ENCODE measurements at regions not wholly inside any gene's neighbourhood (a gene's known extent, or its start where the extent isn't known, plus 50 kb on each side); places are given as distances from the start of the nearest gene placed in this dataset.
"Not testable (repeated sequence)": the region's sequence is repeated elsewhere in the genome, so short reads cannot be mapped to it uniquely, and the experiment has no call there.

DNA sequence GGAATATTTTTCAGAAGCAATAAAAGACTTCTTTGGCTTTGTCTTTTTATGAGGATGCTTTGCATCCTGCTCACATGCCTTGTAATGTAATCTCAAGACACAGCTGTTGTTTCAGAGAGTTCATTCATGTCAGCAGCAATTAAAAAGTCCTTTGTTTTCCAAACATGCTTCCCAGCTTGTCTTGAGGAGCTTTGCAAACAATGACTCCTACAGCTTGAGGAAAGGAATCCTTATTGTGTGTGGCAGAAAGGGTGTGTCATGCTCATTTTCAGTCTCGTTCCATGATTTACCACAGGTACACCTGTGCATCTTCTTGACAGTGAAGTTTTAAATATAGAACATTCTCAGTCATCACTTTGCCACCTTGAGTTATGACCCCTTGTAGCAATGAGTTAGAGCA is 139.2 kb upstream of the AADAT start:
- Mint-ChIP-seq H3K36me3 (ENCODE audit: low read depth) (no peaks in the 10 kb centered on the region), H3K4me1 (ENCODE audit: low read depth) (no peaks in the 10 kb centered on the region)

DNA sequence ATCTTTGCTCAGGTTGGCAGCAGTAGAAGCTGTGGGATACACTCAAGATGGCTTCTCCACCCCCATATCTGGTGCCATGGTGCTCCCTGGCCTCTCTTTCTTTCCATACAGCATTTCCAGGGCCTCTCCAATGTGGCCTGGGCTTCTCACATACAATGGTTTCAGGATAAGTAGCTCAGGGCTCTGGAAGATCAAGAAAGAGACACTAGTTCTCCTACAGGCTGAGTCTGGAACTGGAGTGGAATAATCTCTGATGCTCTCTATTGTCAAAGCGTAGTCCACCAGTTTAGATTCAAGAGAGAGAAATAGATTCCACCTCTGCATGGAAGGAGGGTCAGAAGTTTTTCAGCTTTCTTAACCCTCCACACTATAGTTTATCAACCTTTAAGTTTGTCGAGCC is 138.2 kb upstream of the AADAT start:
- DNase-seq (ENCODE audit: low spot score), result no peak
- no peaks in the 10 kb centered on the region for H3K9me3 Mint-ChIP-seq
- no peaks in the 10 kb centered on the region for H3K36me3 Mint-ChIP-seq (ENCODE audit: low read depth)
- H3K27ac Mint-ChIP-seq, result no peak overlapping the region
- no peaks in the 10 kb centered on the region for H3K27me3 Mint-ChIP-seq (ENCODE audit: low read depth)
- H3K4me3 Mint-ChIP-seq, result no peak overlapping the region
- no peaks in the 10 kb centered on the region for H3K4me1 Mint-ChIP-seq (ENCODE audit: low read depth)

More for the DNA sequence above, 139.2 kb upstream of the AADAT start:
- Mint-ChIP-seq H3K27me3 (ENCODE audit: low read depth) (no peaks in the 10 kb centered on the region), H3K4me3 (no peak overlapping the region), H3K27ac (no peak overlapping the region), H3K9me3 (no peaks in the 10 kb centered on the region)
- no peak for DNase-seq (ENCODE audit: low spot score)

- DNase-seq (ENCODE audit: low spot score), result no peak
- peaks cover 4% of the 10 kb centered on the region for H3K9me3 Mint-ChIP-seq
- no peak overlapping the region for H3K4me3 Mint-ChIP-seq
- H3K4me1 Mint-ChIP-seq (ENCODE audit: low read depth), result no peaks in the 10 kb centered on the region
- no peaks in the 10 kb centered on the region for H3K36me3 Mint-ChIP-seq (ENCODE audit: low read depth)
- no peak overlapping the region for H3K27ac Mint-ChIP-seq
- H3K27me3 Mint-ChIP-seq (ENCODE audit: low read depth), result no peaks in the 10 kb centered on the region
These were observed 136.5 kb upstream of the AADAT start for GRCh38 chr4:170226288-170226687.

- Mint-ChIP-seq H3K27ac (no peak overlapping the region), H3K4me1 (ENCODE audit: low read depth) (no peaks in the 10 kb centered on the region), H3K36me3 (ENCODE audit: low read depth) (no peaks in the 10 kb centered on the region), H3K9me3 (peaks cover 28% of the 10 kb centered on the region), H3K27me3 (ENCODE audit: low read depth) (no peaks in the 10 kb centered on the region), H3K4me3 (no peak overlapping the region)
- no peak for DNase-seq (ENCODE audit: low spot score)
These were observed 125.0 kb upstream of the AADAT start for GRCh38 chr4:170214731-170215130.

DNA sequence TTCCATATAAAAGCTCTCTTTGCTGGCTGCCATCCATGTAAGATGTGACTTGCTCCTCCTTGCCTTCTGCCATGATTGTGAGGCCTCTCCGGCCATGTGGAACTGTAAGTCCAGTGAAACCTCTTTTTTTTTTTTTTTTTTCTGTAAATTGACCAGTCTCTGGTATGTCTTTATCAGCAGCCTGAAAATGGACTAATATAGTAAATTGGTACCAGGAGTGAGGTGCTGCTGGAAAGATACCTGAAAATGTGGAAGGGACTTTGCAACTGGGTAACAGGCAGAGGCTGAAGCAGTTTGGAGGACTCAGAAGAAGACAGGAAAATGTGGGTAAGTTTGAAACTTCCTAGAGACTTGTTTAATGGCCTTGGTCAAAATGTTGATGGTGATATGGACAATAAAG is 124.3 kb upstream of the AADAT start:
- H3K4me1 Mint-ChIP-seq (ENCODE audit: low read depth), result no peaks in the 10 kb centered on the region
- H3K27ac Mint-ChIP-seq, result no peak overlapping the region
- H3K27me3 Mint-ChIP-seq (ENCODE audit: low read depth), result no peaks in the 10 kb centered on the region
- no peaks in the 10 kb centered on the region for H3K36me3 Mint-ChIP-seq (ENCODE audit: low read depth)
- no peak overlapping the region for H3K4me3 Mint-ChIP-seq
- no peak for DNase-seq (ENCODE audit: low spot score)
- H3K9me3 Mint-ChIP-seq, result peaks cover 28% of the 10 kb centered on the region

- Mint-ChIP-seq H3K27me3 (ENCODE audit: low read depth) (no peaks in the 10 kb centered on the region), H3K4me3 (no peak overlapping the region), H3K9me3 (peaks cover 17% of the 10 kb centered on the region), H3K27ac (no peak overlapping the region), H3K36me3 (ENCODE audit: low read depth) (no peaks in the 10 kb centered on the region), H3K4me1 (ENCODE audit: low read depth) (no peaks in the 10 kb centered on the region)
- no peak for DNase-seq (ENCODE audit: low spot score)
These were observed 113.0 kb upstream of the AADAT start for GRCh38 chr4:170202721-170203120.

DNA sequence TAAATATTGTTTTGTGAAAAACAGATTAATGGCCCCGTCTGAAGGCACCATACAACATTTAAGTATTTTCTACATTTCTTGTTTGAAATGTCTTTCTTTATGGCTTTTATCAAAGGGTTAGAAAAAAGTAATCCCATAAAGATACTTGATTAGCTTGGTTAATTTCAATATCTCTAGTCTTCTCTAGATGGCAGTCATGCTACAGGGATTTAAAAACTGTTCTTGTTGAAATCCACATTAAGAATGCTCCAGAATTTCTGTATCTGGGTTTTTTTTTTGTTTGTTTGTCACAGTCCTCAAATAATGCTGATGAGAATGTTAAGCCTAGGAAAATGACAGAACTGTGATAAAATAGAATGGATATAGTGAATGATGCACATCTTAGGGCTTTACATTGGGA is 109.0 kb upstream of the AADAT start:
- Mint-ChIP-seq H3K36me3 (ENCODE audit: low read depth) (no peaks in the 10 kb centered on the region), H3K4me1 (ENCODE audit: low read depth) (no peaks in the 10 kb centered on the region), H3K4me3 (no peak overlapping the region), H3K27me3 (ENCODE audit: low read depth) (no peaks in the 10 kb centered on the region), H3K27ac (no peak overlapping the region), H3K9me3 (peaks cover 15% of the 10 kb centered on the region)
- no peak for DNase-seq (ENCODE audit: low spot score)

DNA sequence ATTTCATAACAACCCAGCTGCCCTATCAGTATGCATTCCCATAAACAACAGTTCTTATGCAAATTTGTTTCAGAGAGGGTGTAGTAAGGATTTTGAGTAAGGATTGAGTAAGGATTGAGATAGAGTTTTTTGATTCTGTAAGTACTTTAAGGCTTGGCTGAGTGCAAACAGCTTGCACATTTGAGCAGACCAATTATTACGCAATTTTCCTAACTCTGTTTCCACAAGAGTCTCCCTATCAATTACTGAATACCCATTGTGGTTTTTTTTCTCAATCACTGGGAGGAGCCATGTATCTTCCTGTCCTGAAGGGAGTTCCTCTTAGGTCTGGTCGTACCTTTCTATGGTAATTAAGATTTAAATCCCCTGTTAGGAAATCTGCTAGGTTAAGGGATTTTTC is 105.0 kb upstream of the AADAT start:
- H3K36me3 Mint-ChIP-seq (ENCODE audit: low read depth); H3K4me1 Mint-ChIP-seq (ENCODE audit: low read depth); H3K27ac Mint-ChIP-seq; H3K9me3 Mint-ChIP-seq; H3K27me3 Mint-ChIP-seq (ENCODE audit: low read depth); H3K4me3 Mint-ChIP-seq; DNase-seq (ENCODE audit: low spot score): not testable (repeated sequence)

GRCh38 chr4:170193496-170193895 is 103.7 kb upstream of the AADAT start:
- Mint-ChIP-seq H3K4me3 (no peak overlapping the region), H3K4me1 (ENCODE audit: low read depth) (no peaks in the 10 kb centered on the region), H3K9me3 (peaks cover 4% of the 10 kb centered on the region), H3K36me3 (ENCODE audit: low read depth) (no peaks in the 10 kb centered on the region), H3K27ac (no peak overlapping the region), H3K27me3 (ENCODE audit: low read depth) (no peaks in the 10 kb centered on the region)
- DNase-seq (ENCODE audit: low spot score), result no peak

DNA sequence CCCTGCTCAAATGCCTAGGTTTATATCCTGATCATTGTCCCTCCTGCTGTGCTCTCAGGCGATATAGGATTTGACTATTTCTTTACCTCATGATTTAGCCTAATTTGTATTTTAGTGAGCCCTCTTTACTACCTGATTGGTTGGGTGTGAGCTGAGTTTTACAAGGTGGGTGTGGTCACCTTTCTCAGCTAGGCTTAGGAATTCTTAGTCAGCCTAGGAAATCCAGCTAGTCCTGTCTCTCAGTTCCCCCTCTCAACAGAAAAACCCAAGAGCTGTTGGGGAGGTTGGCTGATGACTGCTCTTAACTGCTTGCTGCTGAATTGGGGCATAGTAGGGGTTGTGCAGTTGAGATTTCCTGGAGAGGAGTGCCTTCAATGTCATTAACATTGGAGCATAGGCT is 100.5 kb upstream of the AADAT start:
- Mint-ChIP-seq H3K4me1 (ENCODE audit: low read depth) (no peaks in the 10 kb centered on the region), H3K27ac (no peak overlapping the region), H3K9me3 (no peaks in the 10 kb centered on the region), H3K36me3 (ENCODE audit: low read depth) (no peaks in the 10 kb centered on the region), H3K4me3 (no peak overlapping the region), H3K27me3 (ENCODE audit: low read depth) (no peaks in the 10 kb centered on the region)
- DNase-seq (ENCODE audit: low spot score), result no peak

GRCh38 chr4:170170861-170171260 is 81.1 kb upstream of the AADAT start:
- Mint-ChIP-seq H3K27ac (no peak overlapping the region), H3K9me3 (no peaks in the 10 kb centered on the region), H3K4me3 (no peak overlapping the region), H3K27me3 (ENCODE audit: low read depth) (no peaks in the 10 kb centered on the region), H3K4me1 (ENCODE audit: low read depth) (no peaks in the 10 kb centered on the region), H3K36me3 (ENCODE audit: low read depth) (no peaks in the 10 kb centered on the region)
- no peak for DNase-seq (ENCODE audit: low spot score)

GRCh38 chr4:170169699-170170098 is 79.9 kb upstream of the AADAT start:
- Mint-ChIP-seq H3K27ac (no peak overlapping the region), H3K4me1 (ENCODE audit: low read depth) (no peaks in the 10 kb centered on the region), H3K27me3 (ENCODE audit: low read depth) (no peaks in the 10 kb centered on the region), H3K36me3 (ENCODE audit: low read depth) (no peaks in the 10 kb centered on the region), H3K9me3 (no peaks in the 10 kb centered on the region), H3K4me3 (no peak overlapping the region)
- no peak for DNase-seq (ENCODE audit: low spot score)

GRCh38 chr4:170167678-170168077 is 77.9 kb upstream of the AADAT start:
- Mint-ChIP-seq H3K9me3 (no peaks in the 10 kb centered on the region), H3K27ac (no peak overlapping the region), H3K4me3 (no peak overlapping the region), H3K27me3 (ENCODE audit: low read depth) (no peaks in the 10 kb centered on the region), H3K4me1 (ENCODE audit: low read depth) (no peaks in the 10 kb centered on the region), H3K36me3 (ENCODE audit: low read depth) (no peaks in the 10 kb centered on the region)
- no peak for DNase-seq (ENCODE audit: low spot score)

DNA sequence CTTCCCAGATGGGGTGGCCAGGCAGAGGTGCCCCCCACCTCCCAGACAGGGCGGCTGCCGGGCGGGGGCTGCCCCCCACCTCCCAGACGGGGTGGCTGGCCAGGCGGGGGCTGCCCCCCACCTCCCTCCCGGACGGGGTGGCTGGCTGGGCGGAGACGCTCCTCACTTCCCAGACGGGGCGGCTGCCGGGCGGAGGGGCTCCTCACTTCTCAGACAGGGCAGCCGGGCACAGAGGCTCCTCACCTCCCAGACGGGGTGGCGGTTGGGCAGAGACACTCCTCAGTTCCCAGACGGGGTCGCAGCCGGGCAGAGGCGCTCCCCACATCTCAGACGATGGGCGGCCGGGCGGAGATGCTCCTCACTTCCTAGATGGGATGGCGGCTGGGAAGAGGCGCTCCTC is 76.4 kb upstream of the AADAT start:
- H3K27me3 Mint-ChIP-seq (ENCODE audit: low read depth); H3K36me3 Mint-ChIP-seq (ENCODE audit: low read depth); DNase-seq (ENCODE audit: low spot score); H3K9me3 Mint-ChIP-seq; H3K4me3 Mint-ChIP-seq; H3K27ac Mint-ChIP-seq; H3K4me1 Mint-ChIP-seq (ENCODE audit: low read depth): not testable (repeated sequence)

DNA sequence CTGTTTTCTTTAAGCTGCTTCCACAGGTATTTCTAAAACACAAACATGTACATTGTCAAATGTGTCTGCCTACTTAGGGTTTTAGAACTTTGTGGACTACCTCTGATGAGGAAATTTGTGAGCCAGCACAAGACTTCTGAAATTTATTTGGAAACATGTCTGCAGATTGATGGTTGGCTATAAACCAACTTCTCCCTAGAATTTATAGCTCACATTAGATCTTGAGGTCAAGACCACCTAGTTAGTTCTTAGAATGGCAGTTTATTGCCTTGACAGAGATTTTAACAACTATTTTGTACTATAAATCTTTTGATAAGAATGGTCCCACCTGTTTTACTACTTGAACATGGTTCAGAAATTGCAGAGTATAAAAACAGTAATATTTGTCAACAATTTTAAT is 72.7 kb upstream of the AADAT start:
- H3K36me3 Mint-ChIP-seq (ENCODE audit: low read depth), result no peaks in the 10 kb centered on the region
- no peaks in the 10 kb centered on the region for H3K4me1 Mint-ChIP-seq (ENCODE audit: low read depth)
- H3K27ac Mint-ChIP-seq, result no peak overlapping the region
- H3K27me3 Mint-ChIP-seq (ENCODE audit: low read depth), result no peaks in the 10 kb centered on the region
- no peaks in the 10 kb centered on the region for H3K9me3 Mint-ChIP-seq
- H3K4me3 Mint-ChIP-seq, result no peak overlapping the region
- DNase-seq (ENCODE audit: low spot score), result no peak

DNA sequence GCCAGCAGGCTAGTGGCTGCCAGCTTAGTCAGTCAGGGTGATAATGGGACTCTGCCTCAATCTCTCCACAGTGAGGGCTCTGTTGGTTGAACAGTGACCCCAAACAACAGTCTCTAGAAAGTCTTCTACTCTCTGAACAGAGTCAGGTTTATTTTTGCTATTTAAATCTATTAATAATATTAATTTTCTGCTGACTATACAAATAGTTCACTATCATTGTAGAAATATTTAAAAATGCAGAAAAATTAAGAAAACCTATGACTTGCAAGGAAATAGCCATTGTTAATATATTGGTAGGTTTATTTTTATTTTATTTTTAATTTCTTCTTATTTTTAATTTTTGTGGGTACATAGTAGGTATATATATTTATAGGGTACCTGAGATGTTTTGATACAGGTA is 67.9 kb upstream of the AADAT start:
- H3K9me3 Mint-ChIP-seq, result peaks cover 3% of the 10 kb centered on the region
- no peak for DNase-seq (ENCODE audit: low spot score)
- H3K4me3 Mint-ChIP-seq, result no peak overlapping the region
- H3K4me1 Mint-ChIP-seq (ENCODE audit: low read depth), result no peaks in the 10 kb centered on the region
- no peaks in the 10 kb centered on the region for H3K36me3 Mint-ChIP-seq (ENCODE audit: low read depth)
- no peak overlapping the region for H3K27ac Mint-ChIP-seq
- H3K27me3 Mint-ChIP-seq (ENCODE audit: low read depth), result no peaks in the 10 kb centered on the region
